ENCODE measurements at regions not wholly inside any gene's neighbourhood (a gene's known extent, or its start where the extent isn't known, plus 50 kb on each side); places are given as distances from the start of the nearest gene placed in this dataset.
"Not testable (repeated sequence)": the region's sequence is repeated elsewhere in the genome, so short reads cannot be mapped to it uniquely, and the experiment has no call there.

GRCh38 chr3:82462977-82463376, 701.5 kb upstream of the GBE1 start:
- no peak for DNase-seq (ENCODE audit: extremely low spot score, insufficient read length, low read depth)
- FAIRE-seq = no peak

- no peak for FAIRE-seq
- no peak for DNase-seq (ENCODE audit: extremely low spot score, insufficient read length, low read depth)
Measured at GRCh38 chr3:82461049-82461889, 699.8 kb upstream of the GBE1 start.

GRCh38 chr3:82448320-82448719, 686.9 kb upstream of the GBE1 start:
- no peak for DNase-seq (ENCODE audit: extremely low spot score, insufficient read length, low read depth)
- no peak for FAIRE-seq

- DNase-seq (ENCODE audit: extremely low spot score, insufficient read length, low read depth); FAIRE-seq: not testable (repeated sequence)
Measured at GRCh38 chr3:82428821-82429220, 667.4 kb upstream of the GBE1 start.

GRCh38 chr3:82424031-82424339, 662.5 kb upstream of the GBE1 start:
- FAIRE-seq (no peak), DNase-seq (ENCODE audit: extremely low spot score, insufficient read length, low read depth) (no peak)

- DNase-seq (ENCODE audit: extremely low spot score, insufficient read length, low read depth) (no peak), FAIRE-seq (no peak)
Measured at GRCh38 chr3:82423268-82424030, 662.0 kb upstream of the GBE1 start.

- FAIRE-seq (no peak), DNase-seq (ENCODE audit: extremely low spot score, insufficient read length, low read depth) (no peak)
Measured at GRCh38 chr3:82416830-82417229, 655.4 kb upstream of the GBE1 start.

- no peak for FAIRE-seq
- no peak for DNase-seq (ENCODE audit: extremely low spot score, insufficient read length, low read depth)
Measured at GRCh38 chr3:82416349-82416748, 654.9 kb upstream of the GBE1 start.

GRCh38 chr3:82413171-82413570, 651.7 kb upstream of the GBE1 start:
- FAIRE-seq (no peak), DNase-seq (ENCODE audit: extremely low spot score, insufficient read length, low read depth) (no peak)

GRCh38 chr3:82410366-82410765, 648.9 kb upstream of the GBE1 start:
- DNase-seq (ENCODE audit: extremely low spot score, insufficient read length, low read depth) (no peak), FAIRE-seq (no peak)

GRCh38 chr3:82409842-82410241, 648.4 kb upstream of the GBE1 start:
- DNase-seq (ENCODE audit: extremely low spot score, insufficient read length, low read depth) (no peak), FAIRE-seq (no peak)

GRCh38 chr3:82392203-82392775, 630.8 kb upstream of the GBE1 start:
- DNase-seq (ENCODE audit: extremely low spot score, insufficient read length, low read depth) = no peak
- FAIRE-seq = no peak

GRCh38 chr3:82390868-82391267, 629.4 kb upstream of the GBE1 start:
- DNase-seq (ENCODE audit: extremely low spot score, insufficient read length, low read depth) (no peak), FAIRE-seq (no peak)

- FAIRE-seq = no peak
- DNase-seq (ENCODE audit: extremely low spot score, insufficient read length, low read depth) = no peak
Measured at GRCh38 chr3:82386647-82387046, 625.2 kb upstream of the GBE1 start.

- FAIRE-seq (no peak), DNase-seq (ENCODE audit: extremely low spot score, insufficient read length, low read depth) (no peak)
Measured at GRCh38 chr3:82384181-82384580, 622.7 kb upstream of the GBE1 start.

GRCh38 chr3:82382831-82383230, 621.4 kb upstream of the GBE1 start:
- DNase-seq (ENCODE audit: extremely low spot score, insufficient read length, low read depth) = no peak
- no peak for FAIRE-seq

GRCh38 chr3:82378392-82378791, 616.9 kb upstream of the GBE1 start:
- DNase-seq (ENCODE audit: extremely low spot score, insufficient read length, low read depth) = no peak
- no peak for FAIRE-seq

GRCh38 chr3:82376883-82377282, 615.4 kb upstream of the GBE1 start:
- DNase-seq (ENCODE audit: extremely low spot score, insufficient read length, low read depth) (no peak), FAIRE-seq (no peak)

- FAIRE-seq = not testable (repeated sequence)
Measured at GRCh38 chr3:82373833-82374232, 612.4 kb upstream of the GBE1 start.

GRCh38 chr3:82364827-82365226, 603.4 kb upstream of the GBE1 start:
- DNase-seq (ENCODE audit: extremely low spot score, insufficient read length, low read depth) (no peak), FAIRE-seq (no peak)

More at GRCh38 chr3:82373833-82374232, 612.4 kb upstream of the GBE1 start:
- not testable (repeated sequence) for DNase-seq (ENCODE audit: extremely low spot score, insufficient read length, low read depth)

- FAIRE-seq (no peak), DNase-seq (ENCODE audit: extremely low spot score, insufficient read length, low read depth) (no peak)
Measured at GRCh38 chr3:82363131-82363530, 601.7 kb upstream of the GBE1 start.
